ENCODE measurements at regions not wholly inside any gene's neighbourhood (a gene's known extent, or its start where the extent isn't known, plus 50 kb on each side); places are given as distances from the start of the nearest gene placed in this dataset.

- no peaks in the 10 kb centered on the region for H3K36me3 ChIP-seq (ENCODE audit: insufficient read depth, low read depth, low read length)
- no peak overlapping the region for H3K9ac ChIP-seq (ENCODE audit: low read depth, low read length)
- no peak overlapping the region for H3K27ac ChIP-seq (ENCODE audit: low read length)
- H3K4me1 ChIP-seq (ENCODE audit: insufficient read depth, low read length), result no peaks in the 10 kb centered on the region
- no peak overlapping the region for H3K4me3 ChIP-seq (ENCODE audit: low read length)
- H3K27me3 ChIP-seq (ENCODE audit: insufficient read depth, low read length), result no peaks in the 10 kb centered on the region
- H3K9me3 ChIP-seq (ENCODE audit: insufficient read depth, low read depth, low read length), result no peaks in the 10 kb centered on the region
Observed at GRCh38 chr2:220280736-220281135, 653.3 kb downstream of the SLC4A3 start.

- Histone ChIP-seq H3K9ac (ENCODE audit: low read depth, low read length) (no peak overlapping the region), H3K4me1 (ENCODE audit: insufficient read depth, low read length) (no peaks in the 10 kb centered on the region), H3K36me3 (ENCODE audit: insufficient read depth, low read depth, low read length) (no peaks in the 10 kb centered on the region), H3K27ac (ENCODE audit: low read length) (no peak overlapping the region), H3K4me3 (ENCODE audit: low read length) (no peak overlapping the region), H3K27me3 (ENCODE audit: insufficient read depth, low read length) (no peaks in the 10 kb centered on the region), H3K9me3 (ENCODE audit: insufficient read depth, low read depth, low read length) (no peaks in the 10 kb centered on the region)
Observed at GRCh38 chr2:220281771-220282170, 654.3 kb downstream of the SLC4A3 start.

- Histone ChIP-seq H3K27ac (ENCODE audit: low read length) (no peak overlapping the region), H3K9ac (ENCODE audit: low read depth, low read length) (no peak overlapping the region), H3K27me3 (ENCODE audit: insufficient read depth, low read length) (no peaks in the 10 kb centered on the region)
Observed at GRCh38 chr2:220282236-220282635, 654.8 kb downstream of the SLC4A3 start.

GRCh38 chr2:220293966-220294365 lies 666.5 kb downstream of the SLC4A3 start:
- no peak overlapping the region for H3K4me3 ChIP-seq (ENCODE audit: low read length)

More at GRCh38 chr2:220282236-220282635, 654.8 kb downstream of the SLC4A3 start:
- no peaks in the 10 kb centered on the region for H3K36me3 ChIP-seq (ENCODE audit: insufficient read depth, low read depth, low read length)
- no peak overlapping the region for H3K4me3 ChIP-seq (ENCODE audit: low read length)
- H3K9me3 ChIP-seq (ENCODE audit: insufficient read depth, low read depth, low read length), result no peaks in the 10 kb centered on the region
- H3K4me1 ChIP-seq (ENCODE audit: insufficient read depth, low read length), result no peaks in the 10 kb centered on the region

GRCh38 chr2:220296174-220296573 lies 668.7 kb downstream of the SLC4A3 start:
- H3K36me3 ChIP-seq (ENCODE audit: insufficient read depth, low read depth, low read length), result no peaks in the 10 kb centered on the region
- no peak overlapping the region for H3K4me3 ChIP-seq (ENCODE audit: low read length)
- H3K9ac ChIP-seq (ENCODE audit: low read depth, low read length), result no peak overlapping the region
- H3K27ac ChIP-seq (ENCODE audit: low read length), result no peak overlapping the region
- H3K9me3 ChIP-seq (ENCODE audit: insufficient read depth, low read depth, low read length), result peaks cover 6% of the 10 kb centered on the region
- H3K27me3 ChIP-seq (ENCODE audit: insufficient read depth, low read length), result no peaks in the 10 kb centered on the region
- H3K4me1 ChIP-seq (ENCODE audit: insufficient read depth, low read length), result no peaks in the 10 kb centered on the region; the same call in 1 of the 2 replicates

More at GRCh38 chr2:220293966-220294365, 666.5 kb downstream of the SLC4A3 start:
- Histone ChIP-seq H3K27me3 (ENCODE audit: insufficient read depth, low read length) (no peaks in the 10 kb centered on the region), H3K9me3 (ENCODE audit: insufficient read depth, low read depth, low read length) (peaks cover 6% of the 10 kb centered on the region), H3K36me3 (ENCODE audit: insufficient read depth, low read depth, low read length) (no peaks in the 10 kb centered on the region), H3K27ac (ENCODE audit: low read length) (no peak overlapping the region), H3K4me1 (ENCODE audit: insufficient read depth, low read length) (no peaks in the 10 kb centered on the region; the same call in 1 of the 2 replicates), H3K9ac (ENCODE audit: low read depth, low read length) (no peak overlapping the region)

GRCh38 chr2:220297093-220297492 lies 669.7 kb downstream of the SLC4A3 start:
- Histone ChIP-seq H3K9me3 (ENCODE audit: insufficient read depth, low read depth, low read length) (peaks cover 6% of the 10 kb centered on the region), H3K27ac (ENCODE audit: low read length) (no peak overlapping the region), H3K4me3 (ENCODE audit: low read length) (no peak overlapping the region), H3K4me1 (ENCODE audit: insufficient read depth, low read length) (no peaks in the 10 kb centered on the region; the same call in 1 of the 2 replicates), H3K9ac (ENCODE audit: low read depth, low read length) (no peak overlapping the region), H3K36me3 (ENCODE audit: insufficient read depth, low read depth, low read length) (no peaks in the 10 kb centered on the region), H3K27me3 (ENCODE audit: insufficient read depth, low read length) (no peaks in the 10 kb centered on the region)

- Histone ChIP-seq H3K4me1 (ENCODE audit: insufficient read depth, low read length) (no peaks in the 10 kb centered on the region; the same call in 1 of the 2 replicates), H3K27me3 (ENCODE audit: insufficient read depth, low read length) (no peaks in the 10 kb centered on the region), H3K9ac (ENCODE audit: low read depth, low read length) (no peak overlapping the region), H3K9me3 (ENCODE audit: insufficient read depth, low read depth, low read length) (no peaks in the 10 kb centered on the region), H3K4me3 (ENCODE audit: low read length) (no peak overlapping the region), H3K36me3 (ENCODE audit: insufficient read depth, low read depth, low read length) (no peaks in the 10 kb centered on the region), H3K27ac (ENCODE audit: low read length) (no peak overlapping the region)
Observed at GRCh38 chr2:220300806-220301205, 673.4 kb downstream of the SLC4A3 start.

- Histone ChIP-seq H3K9me3 (ENCODE audit: insufficient read depth, low read depth, low read length) (no peaks in the 10 kb centered on the region), H3K4me1 (ENCODE audit: insufficient read depth, low read length) (no peaks in the 10 kb centered on the region), H3K4me3 (ENCODE audit: low read length) (no peak overlapping the region), H3K36me3 (ENCODE audit: insufficient read depth, low read depth, low read length) (no peaks in the 10 kb centered on the region), H3K27ac (ENCODE audit: low read length) (no peak overlapping the region), H3K9ac (ENCODE audit: low read depth, low read length) (no peak overlapping the region), H3K27me3 (ENCODE audit: insufficient read depth, low read length) (no peaks in the 10 kb centered on the region)
Observed at GRCh38 chr2:220302756-220303155, 675.3 kb downstream of the SLC4A3 start.

GRCh38 chr2:220309215-220309614 lies 681.8 kb downstream of the SLC4A3 start:
- Histone ChIP-seq H3K9me3 (ENCODE audit: insufficient read depth, low read depth, low read length) (no peaks in the 10 kb centered on the region), H3K4me1 (ENCODE audit: insufficient read depth, low read length) (no peaks in the 10 kb centered on the region), H3K27me3 (ENCODE audit: insufficient read depth, low read length) (no peaks in the 10 kb centered on the region), H3K4me3 (ENCODE audit: low read length) (no peak overlapping the region), H3K27ac (ENCODE audit: low read length) (no peak overlapping the region), H3K36me3 (ENCODE audit: insufficient read depth, low read depth, low read length) (no peaks in the 10 kb centered on the region), H3K9ac (ENCODE audit: low read depth, low read length) (no peak overlapping the region)

GRCh38 chr2:220310451-220310861 lies 683.0 kb downstream of the SLC4A3 start:
- H3K9me3 ChIP-seq (ENCODE audit: insufficient read depth, low read depth, low read length), result no peaks in the 10 kb centered on the region
- no peak overlapping the region for H3K4me3 ChIP-seq (ENCODE audit: low read length)
- H3K27ac ChIP-seq (ENCODE audit: low read length), result no peak overlapping the region
- H3K27me3 ChIP-seq (ENCODE audit: insufficient read depth, low read length), result no peaks in the 10 kb centered on the region
- no peaks in the 10 kb centered on the region for H3K4me1 ChIP-seq (ENCODE audit: insufficient read depth, low read length)
- no peaks in the 10 kb centered on the region for H3K36me3 ChIP-seq (ENCODE audit: insufficient read depth, low read depth, low read length)
- no peak overlapping the region for H3K9ac ChIP-seq (ENCODE audit: low read depth, low read length)

- Histone ChIP-seq H3K4me3 (ENCODE audit: low read length) (no peak overlapping the region), H3K27ac (ENCODE audit: low read length) (no peak overlapping the region), H3K27me3 (ENCODE audit: insufficient read depth, low read length) (no peaks in the 10 kb centered on the region), H3K9ac (ENCODE audit: low read depth, low read length) (no peak overlapping the region), H3K4me1 (ENCODE audit: insufficient read depth, low read length) (no peaks in the 10 kb centered on the region), H3K9me3 (ENCODE audit: insufficient read depth, low read depth, low read length) (no peaks in the 10 kb centered on the region), H3K36me3 (ENCODE audit: insufficient read depth, low read depth, low read length) (no peaks in the 10 kb centered on the region)
Observed at GRCh38 chr2:220315098-220315823, 687.8 kb downstream of the SLC4A3 start.

GRCh38 chr2:220318037-220318436 lies 690.6 kb downstream of the SLC4A3 start:
- Histone ChIP-seq H3K4me1 (ENCODE audit: insufficient read depth, low read length) (no peaks in the 10 kb centered on the region), H3K9ac (ENCODE audit: low read depth, low read length) (no peak overlapping the region), H3K9me3 (ENCODE audit: insufficient read depth, low read depth, low read length) (no peaks in the 10 kb centered on the region), H3K27me3 (ENCODE audit: insufficient read depth, low read length) (no peaks in the 10 kb centered on the region), H3K27ac (ENCODE audit: low read length) (no peak overlapping the region), H3K4me3 (ENCODE audit: low read length) (no peak overlapping the region), H3K36me3 (ENCODE audit: insufficient read depth, low read depth, low read length) (no peaks in the 10 kb centered on the region)
